ENCODE measurements at regions not wholly inside any gene's neighbourhood (a gene's known extent, or its start where the extent isn't known, plus 50 kb on each side); places are given as distances from the start of the nearest gene placed in this dataset.
"Not testable (repeated sequence)": the region's sequence is repeated elsewhere in the genome, so short reads cannot be mapped to it uniquely, and the experiment has no call there.

DNA sequence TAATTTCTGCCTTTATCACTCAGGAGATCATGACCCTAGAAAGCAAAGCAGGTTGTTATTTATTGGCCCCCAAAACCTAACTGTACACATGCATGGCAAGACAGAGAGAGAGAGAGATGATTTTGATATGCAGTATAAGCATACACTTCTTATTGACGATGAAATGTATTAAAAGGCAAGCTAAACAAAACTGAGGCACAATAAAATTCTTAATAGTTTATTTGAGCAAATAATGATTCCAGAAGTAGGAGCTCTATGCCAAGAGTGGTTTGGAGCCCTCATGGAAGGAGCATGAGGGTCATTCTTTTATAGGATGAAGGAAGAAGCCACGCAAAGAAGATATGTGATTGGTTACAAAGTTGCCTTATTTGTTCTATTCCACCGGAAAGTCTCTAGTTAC is 616.0 kb downstream of the FBXO15 start:
- H3K27me3 ChIP-seq (ENCODE audit: control insufficient read depth in 3 of 3, insufficient read depth in 3 of 3, low read length in 3 of 3): no peaks in the 10 kb centered on the region
- no peaks in the 10 kb centered on the region for H3K4me1 ChIP-seq (ENCODE audit: control insufficient read depth in 3 of 3, insufficient read depth in 3 of 3, low read length in 3 of 3)
- no peak overlapping the region for H3K27ac ChIP-seq (ENCODE audit: low read depth, low read length)
- H3K9me3 ChIP-seq (ENCODE audit: control insufficient read depth in 3 of 3, low read length in 3 of 3): peaks cover 0 to 3% (median 0%) of the 10 kb centered on the region in 3 donors
- H3K36me3 ChIP-seq (ENCODE audit: control insufficient read depth in 3 of 3, insufficient read depth in 3 of 3, low read length in 3 of 3): no peaks in the 10 kb centered on the region
- no peak overlapping the region for H3K9ac ChIP-seq (ENCODE audit: low read depth in 1 of 3, low read length in 3 of 3)
- no peak overlapping the region for H3K4me3 ChIP-seq (ENCODE audit: low read length in 3 of 3)

DNA sequence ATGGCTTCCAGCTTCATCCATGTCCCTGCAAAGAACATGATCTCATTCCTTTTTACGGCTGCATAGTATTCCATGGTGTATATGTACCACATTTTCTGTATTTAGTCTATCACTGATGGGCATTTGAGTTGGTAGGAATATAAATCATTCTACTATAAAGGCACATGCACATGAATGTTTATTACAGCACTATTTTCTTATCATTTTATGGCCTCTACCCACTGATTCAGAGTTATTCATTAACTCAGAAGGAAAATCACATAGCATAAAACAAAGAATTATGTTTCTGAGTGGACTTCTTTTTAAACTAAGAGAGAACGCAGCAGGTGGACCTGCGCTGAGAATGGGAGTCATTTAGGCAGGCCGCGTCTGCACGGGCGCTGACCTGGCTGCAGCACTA is 619.6 kb downstream of the FBXO15 start:
- H3K9ac ChIP-seq (ENCODE audit: low read depth in 1 of 3, low read length in 3 of 3): no peak overlapping the region
- H3K27me3 ChIP-seq (ENCODE audit: control insufficient read depth in 3 of 3, insufficient read depth in 3 of 3, low read length in 3 of 3): no peaks in the 10 kb centered on the region
- H3K4me3 ChIP-seq (ENCODE audit: low read length in 3 of 3): no peak overlapping the region
- no peaks in the 10 kb centered on the region for H3K36me3 ChIP-seq (ENCODE audit: control insufficient read depth in 3 of 3, insufficient read depth in 3 of 3, low read length in 3 of 3)
- H3K27ac ChIP-seq (ENCODE audit: low read depth, low read length): no peak overlapping the region
- peaks cover 0 to 3% (median 0%) of the 10 kb centered on the region in 3 donors for H3K9me3 ChIP-seq (ENCODE audit: control insufficient read depth in 3 of 3, low read length in 3 of 3)
- H3K4me1 ChIP-seq (ENCODE audit: control insufficient read depth in 3 of 3, insufficient read depth in 3 of 3, low read length in 3 of 3): no peaks in the 10 kb centered on the region

DNA sequence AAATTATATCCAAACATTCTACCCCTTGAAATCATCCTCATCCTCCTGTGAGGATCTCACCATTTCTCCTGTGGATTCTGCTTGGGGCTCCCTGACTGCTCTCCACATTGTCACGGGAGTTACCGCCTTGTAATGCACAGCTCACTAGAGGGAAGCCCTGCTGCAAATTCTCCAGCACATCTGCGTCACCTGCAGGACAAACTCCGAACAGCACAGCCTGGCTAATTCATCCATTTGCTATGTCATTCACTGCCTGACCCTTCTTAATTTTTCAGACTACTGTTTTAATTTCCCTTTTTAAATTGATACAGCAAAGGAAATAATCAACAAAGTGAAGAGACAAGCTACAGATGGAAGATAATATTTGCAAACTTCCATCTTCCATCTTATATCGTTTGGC is 627.4 kb downstream of the FBXO15 start:
- Histone ChIP-seq H3K36me3 (ENCODE audit: control insufficient read depth in 3 of 3, insufficient read depth in 3 of 3, low read length in 3 of 3) (no peaks in the 10 kb centered on the region), H3K27me3 (ENCODE audit: control insufficient read depth in 3 of 3, insufficient read depth in 3 of 3, low read length in 3 of 3) (no peaks in the 10 kb centered on the region), H3K9ac (ENCODE audit: low read depth in 1 of 3, low read length in 3 of 3) (no peak overlapping the region), H3K27ac (ENCODE audit: low read depth, low read length) (no peak overlapping the region), H3K4me1 (ENCODE audit: control insufficient read depth in 3 of 3, insufficient read depth in 3 of 3, low read length in 3 of 3) (no peaks in the 10 kb centered on the region), H3K4me3 (ENCODE audit: low read length in 3 of 3) (no peak overlapping the region), H3K9me3 (ENCODE audit: control insufficient read depth in 3 of 3, low read length in 3 of 3) (peaks cover 0 to 1% (median 0%) of the 10 kb centered on the region in 3 donors)

DNA sequence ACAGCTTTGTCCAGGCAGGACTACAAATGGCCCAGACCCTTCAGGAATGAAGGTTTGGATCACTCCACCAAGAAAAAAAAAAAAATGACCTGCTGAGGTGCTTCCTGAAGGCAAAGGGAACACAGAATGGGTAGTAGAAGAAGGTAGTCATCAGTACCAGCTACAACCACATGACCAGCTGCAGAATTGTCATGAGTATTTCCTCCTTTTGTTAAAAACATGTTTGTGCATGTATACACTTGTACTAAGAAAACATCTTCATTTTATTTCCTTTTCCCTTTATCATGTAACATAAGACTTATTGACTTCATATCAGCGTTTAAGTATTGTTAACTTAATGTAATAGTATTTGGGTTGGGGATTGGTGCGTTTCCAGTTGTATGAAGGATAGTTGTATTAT is 631.6 kb downstream of the FBXO15 start:
- H3K27ac ChIP-seq (ENCODE audit: low read depth, low read length); H3K9me3 ChIP-seq (ENCODE audit: control insufficient read depth in 3 of 3, low read length in 3 of 3); H3K9ac ChIP-seq (ENCODE audit: low read depth in 1 of 3, low read length in 3 of 3); H3K4me3 ChIP-seq (ENCODE audit: low read length in 3 of 3); H3K27me3 ChIP-seq (ENCODE audit: control insufficient read depth in 3 of 3, insufficient read depth in 3 of 3, low read length in 3 of 3); H3K36me3 ChIP-seq (ENCODE audit: control insufficient read depth in 3 of 3, insufficient read depth in 3 of 3, low read length in 3 of 3); H3K4me1 ChIP-seq (ENCODE audit: control insufficient read depth in 3 of 3, insufficient read depth in 3 of 3, low read length in 3 of 3): not testable (repeated sequence)

DNA sequence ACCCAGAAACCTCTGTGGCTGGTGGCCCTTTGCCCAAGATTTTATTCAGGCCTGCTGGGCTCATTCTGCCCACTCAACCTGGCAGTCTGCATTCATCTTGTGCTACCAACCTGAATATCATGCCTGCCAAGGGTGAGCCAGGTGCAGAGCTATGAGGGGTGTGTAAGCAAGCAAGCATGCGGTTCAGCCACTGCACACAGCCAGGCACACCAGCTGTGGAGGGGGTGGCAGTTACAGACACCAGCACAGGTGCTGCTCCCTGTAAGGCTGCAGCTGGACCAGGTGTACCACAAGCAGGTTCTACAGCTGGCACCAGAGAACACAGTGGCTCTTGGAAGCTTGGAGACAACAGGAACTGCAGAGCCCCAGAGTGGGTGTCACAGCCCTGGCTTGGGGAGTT is 633.2 kb downstream of the FBXO15 start:
- no peak overlapping the region for H3K4me3 ChIP-seq (ENCODE audit: low read length in 3 of 3)
- H3K36me3 ChIP-seq (ENCODE audit: control insufficient read depth in 3 of 3, insufficient read depth in 3 of 3, low read length in 3 of 3): no peaks in the 10 kb centered on the region
- no peak overlapping the region for H3K27ac ChIP-seq (ENCODE audit: low read depth, low read length)
- H3K27me3 ChIP-seq (ENCODE audit: control insufficient read depth in 3 of 3, insufficient read depth in 3 of 3, low read length in 3 of 3): no peaks in the 10 kb centered on the region
- H3K9ac ChIP-seq (ENCODE audit: low read depth in 1 of 3, low read length in 3 of 3): no peak overlapping the region
- peaks cover 0 to 2% (median 0%) of the 10 kb centered on the region in 3 donors for H3K9me3 ChIP-seq (ENCODE audit: control insufficient read depth in 3 of 3, low read length in 3 of 3)
- no peaks in the 10 kb centered on the region for H3K4me1 ChIP-seq (ENCODE audit: control insufficient read depth in 3 of 3, insufficient read depth in 3 of 3, low read length in 3 of 3)

DNA sequence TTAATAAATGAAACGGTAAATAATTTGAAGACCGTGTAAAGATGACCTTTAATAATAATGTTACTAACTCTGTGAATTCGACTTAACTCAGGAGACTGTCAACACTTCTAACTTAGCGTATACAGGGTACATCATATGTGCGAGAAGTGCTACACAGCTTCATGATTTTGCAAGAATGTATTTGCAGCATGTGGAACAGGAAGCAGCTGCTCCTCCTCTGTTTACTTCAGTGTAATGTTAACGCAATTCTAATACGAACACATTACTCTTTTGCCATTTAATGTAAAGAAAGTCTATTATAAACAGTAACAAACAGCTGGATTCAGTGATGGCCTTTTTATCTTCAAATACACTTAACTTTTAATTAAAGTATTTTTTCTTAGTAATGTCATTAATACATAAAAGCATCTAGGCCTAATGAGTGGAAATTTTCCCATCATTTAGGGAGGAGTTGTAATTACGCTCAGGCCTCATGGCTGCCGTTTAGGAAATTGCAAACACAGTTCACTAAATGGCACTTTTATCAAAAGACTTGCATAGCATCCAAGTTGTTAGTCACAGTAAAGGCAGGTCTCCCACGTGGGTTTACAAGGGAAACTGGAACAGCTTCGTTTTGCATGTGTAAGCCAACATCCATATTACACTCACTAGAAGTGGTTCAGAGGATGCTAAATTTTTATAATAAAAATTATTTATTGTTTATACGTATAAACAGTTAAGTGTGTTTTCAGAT is 635.7 kb downstream of the FBXO15 start:
- H3K4me1 ChIP-seq (ENCODE audit: control insufficient read depth in 3 of 3, insufficient read depth in 3 of 3, low read length in 3 of 3): no peaks in the 10 kb centered on the region
- H3K27me3 ChIP-seq (ENCODE audit: control insufficient read depth in 3 of 3, insufficient read depth in 3 of 3, low read length in 3 of 3): no peaks in the 10 kb centered on the region
- H3K27ac ChIP-seq (ENCODE audit: low read depth, low read length): no peak overlapping the region
- H3K4me3 ChIP-seq (ENCODE audit: low read length in 3 of 3): no peak overlapping the region
- no peak overlapping the region for H3K9ac ChIP-seq (ENCODE audit: low read depth in 1 of 3, low read length in 3 of 3)
- H3K36me3 ChIP-seq (ENCODE audit: control insufficient read depth in 3 of 3, insufficient read depth in 3 of 3, low read length in 3 of 3): no peaks in the 10 kb centered on the region
- H3K9me3 ChIP-seq (ENCODE audit: control insufficient read depth in 3 of 3, low read length in 3 of 3): peaks cover 0 to 2% (median 0%) of the 10 kb centered on the region in 3 donors

DNA sequence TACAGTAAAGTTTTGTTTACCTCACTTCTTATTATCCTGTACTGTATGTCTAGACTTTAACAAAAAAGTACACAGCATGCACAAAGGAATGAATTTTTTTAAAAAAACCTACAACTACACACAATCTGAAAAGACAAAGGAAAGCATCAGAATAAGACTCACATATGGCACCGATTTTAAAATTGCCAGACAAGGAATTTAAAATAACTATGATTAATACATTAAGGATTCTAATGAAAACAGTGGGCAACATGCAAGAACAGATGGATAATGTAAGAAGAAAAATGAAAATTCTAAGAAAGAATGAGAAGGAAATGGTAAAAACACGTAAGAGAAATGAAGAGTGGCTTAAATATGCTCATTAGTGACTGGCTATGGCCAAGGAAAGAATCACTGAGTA is 638.2 kb downstream of the FBXO15 start:
- H3K4me1 ChIP-seq (ENCODE audit: control insufficient read depth in 3 of 3, insufficient read depth in 3 of 3, low read length in 3 of 3): no peaks in the 10 kb centered on the region
- no peaks in the 10 kb centered on the region for H3K27me3 ChIP-seq (ENCODE audit: control insufficient read depth in 3 of 3, insufficient read depth in 3 of 3, low read length in 3 of 3)
- H3K9me3 ChIP-seq (ENCODE audit: control insufficient read depth in 3 of 3, low read length in 3 of 3): no peaks in the 10 kb centered on the region
- no peak overlapping the region for H3K4me3 ChIP-seq (ENCODE audit: low read length in 3 of 3)
- no peak overlapping the region for H3K9ac ChIP-seq (ENCODE audit: low read depth in 1 of 3, low read length in 3 of 3)
- H3K36me3 ChIP-seq (ENCODE audit: control insufficient read depth in 3 of 3, insufficient read depth in 3 of 3, low read length in 3 of 3): no peaks in the 10 kb centered on the region
- no peak overlapping the region for H3K27ac ChIP-seq (ENCODE audit: low read depth, low read length)

DNA sequence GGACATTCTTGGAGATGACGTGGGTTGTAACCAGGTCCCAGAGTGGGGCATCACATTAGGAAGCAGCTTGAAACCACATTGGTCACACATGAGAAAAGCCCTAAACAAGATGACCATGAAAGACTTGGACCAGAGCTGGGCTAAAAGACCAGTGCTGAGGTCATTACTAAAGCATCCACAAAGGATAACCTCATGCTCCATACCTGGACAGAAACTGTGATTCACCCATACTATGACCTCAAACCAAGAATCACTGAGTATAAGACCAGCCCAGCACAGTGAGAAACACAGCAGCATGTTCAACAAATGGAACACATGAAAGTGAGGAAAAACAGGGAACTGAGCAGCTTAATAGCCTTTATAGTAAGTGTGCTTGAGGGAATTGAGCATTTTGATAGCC is 635.5 kb upstream of the NETO1 start:
- Histone ChIP-seq H3K27ac (ENCODE audit: low read depth, low read length) (no peak overlapping the region), H3K9ac (ENCODE audit: low read depth in 1 of 3, low read length in 3 of 3) (no peak overlapping the region), H3K4me1 (ENCODE audit: control insufficient read depth in 3 of 3, insufficient read depth in 3 of 3, low read length in 3 of 3) (no peaks in the 10 kb centered on the region), H3K9me3 (ENCODE audit: control insufficient read depth in 3 of 3, low read length in 3 of 3) (no peaks in the 10 kb centered on the region), H3K36me3 (ENCODE audit: control insufficient read depth in 3 of 3, insufficient read depth in 3 of 3, low read length in 3 of 3) (no peaks in the 10 kb centered on the region), H3K4me3 (ENCODE audit: low read length in 3 of 3) (no peak overlapping the region), H3K27me3 (ENCODE audit: control insufficient read depth in 3 of 3, insufficient read depth in 3 of 3, low read length in 3 of 3) (no peaks in the 10 kb centered on the region)

DNA sequence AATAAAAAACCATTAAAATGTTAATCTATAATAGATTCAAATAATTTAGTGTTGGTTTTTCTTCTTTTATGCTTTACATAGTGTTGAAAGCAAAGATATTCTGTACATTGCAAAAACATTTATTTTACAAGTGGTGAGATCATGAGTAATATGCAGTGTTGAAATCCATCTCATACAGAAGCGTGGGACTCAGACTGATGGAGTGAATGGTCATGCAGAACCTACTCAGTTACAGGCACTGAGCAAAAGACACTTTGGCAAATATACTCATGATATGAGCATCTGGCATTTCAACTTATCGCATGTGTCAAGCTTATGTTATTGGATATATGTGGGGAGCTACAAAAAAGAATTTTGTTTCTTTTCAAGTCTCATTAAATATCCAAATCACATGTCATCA is 620.2 kb upstream of the NETO1 start:
- Histone ChIP-seq H3K27ac (ENCODE audit: low read depth, low read length) (no peak overlapping the region), H3K36me3 (ENCODE audit: control insufficient read depth in 3 of 3, insufficient read depth in 3 of 3, low read length in 3 of 3) (no peaks in the 10 kb centered on the region), H3K9ac (ENCODE audit: low read depth in 1 of 3, low read length in 3 of 3) (no peak overlapping the region), H3K27me3 (ENCODE audit: control insufficient read depth in 3 of 3, insufficient read depth in 3 of 3, low read length in 3 of 3) (no peaks in the 10 kb centered on the region), H3K9me3 (ENCODE audit: control insufficient read depth in 3 of 3, low read length in 3 of 3) (no peaks in the 10 kb centered on the region), H3K4me3 (ENCODE audit: low read length in 3 of 3) (no peak overlapping the region), H3K4me1 (ENCODE audit: control insufficient read depth in 3 of 3, insufficient read depth in 3 of 3, low read length in 3 of 3) (no peaks in the 10 kb centered on the region)

DNA sequence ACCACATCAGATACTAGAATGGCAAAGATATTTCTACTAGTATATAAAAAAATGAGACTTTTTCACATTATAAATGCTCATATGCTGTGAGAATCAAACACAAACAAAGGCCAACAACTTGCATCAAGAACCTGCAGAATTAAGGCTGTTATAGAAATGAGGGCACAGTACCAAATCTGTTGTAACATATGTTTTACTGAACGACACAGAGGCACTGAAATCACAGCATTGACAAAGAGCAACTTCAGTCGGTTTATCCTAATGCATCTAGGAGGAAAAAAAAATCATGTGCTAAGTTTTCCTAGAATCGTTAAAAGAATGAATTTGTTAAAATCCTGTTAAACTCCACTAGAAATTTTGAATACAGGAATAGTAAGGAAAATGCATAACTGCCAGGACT is 617.4 kb upstream of the NETO1 start:
- Histone ChIP-seq H3K36me3 (ENCODE audit: control insufficient read depth in 3 of 3, insufficient read depth in 3 of 3, low read length in 3 of 3) (no peaks in the 10 kb centered on the region), H3K9ac (ENCODE audit: low read depth in 1 of 3, low read length in 3 of 3) (no peak overlapping the region), H3K9me3 (ENCODE audit: control insufficient read depth in 3 of 3, low read length in 3 of 3) (no peaks in the 10 kb centered on the region), H3K27ac (ENCODE audit: low read depth, low read length) (no peak overlapping the region), H3K4me1 (ENCODE audit: control insufficient read depth in 3 of 3, insufficient read depth in 3 of 3, low read length in 3 of 3) (no peaks in the 10 kb centered on the region), H3K27me3 (ENCODE audit: control insufficient read depth in 3 of 3, insufficient read depth in 3 of 3, low read length in 3 of 3) (no peaks in the 10 kb centered on the region), H3K4me3 (ENCODE audit: low read length in 3 of 3) (no peak overlapping the region)

All from skeletal muscle tissue (tissue), 3 donors.